DOHH2 (cell line): ENCODE measurements at regions not wholly inside any gene's neighbourhood (a gene's known extent, or its start where the extent isn't known, plus 50 kb on each side); places are given as distances from the start of the nearest gene placed in this dataset.

Experiments
- EZH2phosphoT487 ChIP-seq: fragments of 200-600 bp; sonication (generic); IDR thresholded peaks from 2 replicates; pipeline ENCODE4 v1.6.1; 2017; ENCODE audit warnings: borderline replicate concordance, mild to moderate bottlenecking, antibody characterized with exemption, low read length, moderate library complexity, mixed read lengths
- TF ChIP-seq, protein P1 (sequence below): fragments of 200-600 bp; sonication (generic); IDR thresholded peaks from one replicate; pipeline ENCODE4 v1.5.1; 2014; ENCODE audit warnings: antibody characterized with exemption, mild to moderate bottlenecking, low read depth, low read length; ENCODE audit not compliant: poor library complexity, severe bottlenecking

DNA sequence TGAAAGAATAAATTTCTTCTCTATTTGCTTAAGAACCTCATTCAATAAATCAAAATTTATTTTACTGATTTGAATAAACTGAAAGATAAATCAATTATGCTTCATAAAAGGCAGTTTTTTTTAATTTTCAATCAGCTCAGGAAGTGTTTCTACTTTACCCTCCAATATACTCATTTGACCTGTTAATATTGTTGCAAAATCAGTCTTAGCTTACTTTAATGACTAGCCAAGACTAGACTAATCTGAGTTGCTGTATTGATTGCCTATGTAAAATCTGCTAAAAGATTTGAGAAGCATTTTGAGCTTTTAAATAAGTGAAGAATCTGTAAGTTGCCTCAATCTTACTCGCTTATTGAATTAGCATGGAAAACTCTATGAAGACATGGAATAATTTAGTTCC, 179.1 kb upstream of the LYPLAL1 start:
- TF ChIP-seq, protein P1, sequence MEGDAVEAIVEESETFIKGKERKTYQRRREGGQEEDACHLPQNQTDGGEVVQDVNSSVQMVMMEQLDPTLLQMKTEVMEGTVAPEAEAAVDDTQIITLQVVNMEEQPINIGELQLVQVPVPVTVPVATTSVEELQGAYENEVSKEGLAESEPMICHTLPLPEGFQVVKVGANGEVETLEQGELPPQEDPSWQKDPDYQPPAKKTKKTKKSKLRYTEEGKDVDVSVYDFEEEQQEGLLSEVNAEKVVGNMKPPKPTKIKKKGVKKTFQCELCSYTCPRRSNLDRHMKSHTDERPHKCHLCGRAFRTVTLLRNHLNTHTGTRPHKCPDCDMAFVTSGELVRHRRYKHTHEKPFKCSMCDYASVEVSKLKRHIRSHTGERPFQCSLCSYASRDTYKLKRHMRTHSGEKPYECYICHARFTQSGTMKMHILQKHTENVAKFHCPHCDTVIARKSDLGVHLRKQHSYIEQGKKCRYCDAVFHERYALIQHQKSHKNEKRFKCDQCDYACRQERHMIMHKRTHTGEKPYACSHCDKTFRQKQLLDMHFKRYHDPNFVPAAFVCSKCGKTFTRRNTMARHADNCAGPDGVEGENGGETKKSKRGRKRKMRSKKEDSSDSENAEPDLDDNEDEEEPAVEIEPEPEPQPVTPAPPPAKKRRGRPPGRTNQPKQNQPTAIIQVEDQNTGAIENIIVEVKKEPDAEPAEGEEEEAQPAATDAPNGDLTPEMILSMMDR, result no peak
- no peak for TF ChIP-seq EZH2phosphoT487
